ENCODE measurements at regions not wholly inside any gene's neighbourhood (a gene's known extent, or its start where the extent isn't known, plus 50 kb on each side); places are given as distances from the start of the nearest gene placed in this dataset.

DNA sequence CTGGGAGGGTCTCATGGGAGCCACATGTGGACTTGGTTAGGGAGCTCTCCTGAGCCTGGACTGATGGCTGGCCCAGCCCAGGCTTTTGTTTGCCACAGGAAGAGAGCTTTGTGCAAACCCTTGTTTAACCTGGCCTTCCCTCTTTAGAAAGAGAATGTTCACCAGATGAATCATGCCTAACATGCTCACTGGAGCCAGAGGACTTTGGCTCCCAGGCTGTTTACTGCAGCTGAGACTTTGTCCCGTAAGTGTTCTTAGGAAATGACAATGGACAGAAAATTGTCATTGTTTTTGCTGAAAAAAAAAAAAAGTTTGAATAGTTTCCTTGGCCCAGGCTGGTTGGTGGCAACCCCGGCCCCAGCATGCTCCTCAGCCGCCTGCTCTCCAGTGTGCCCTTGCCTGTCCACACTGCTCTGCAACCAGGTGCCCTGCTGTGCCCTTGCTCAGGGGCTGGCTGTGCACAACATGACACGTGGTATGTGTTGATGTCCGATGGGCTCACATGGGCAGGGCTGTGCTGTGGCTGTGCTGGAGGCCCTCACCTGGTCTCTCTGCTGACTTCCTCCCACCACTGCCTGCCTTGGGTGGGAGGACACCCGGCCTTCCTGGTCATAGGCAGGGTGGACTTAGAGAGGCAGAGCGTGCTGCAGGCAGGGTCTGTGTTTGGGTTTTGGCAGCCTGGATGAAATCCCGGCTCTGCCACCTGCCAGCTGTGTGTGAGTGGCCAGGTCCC is 215.3 kb upstream of the ZNF32 start:
- Mint-ChIP-seq H3K27ac (peak overlapping the region; percentile 26), H3K4me1 (ENCODE audit: low read depth) (peaks cover 6% of the 10 kb centered on the region), H3K9me3 (no peaks in the 10 kb centered on the region), H3K4me3 (no peak overlapping the region), H3K27me3 (no peaks in the 10 kb centered on the region), H3K36me3 (ENCODE audit: low read depth) (no peaks in the 10 kb centered on the region)
- no peak for DNase-seq

GRCh38 chr10:43863270-43863669 is 214.6 kb upstream of the ZNF32 start:
- Mint-ChIP-seq H3K9me3 (no peaks in the 10 kb centered on the region), H3K36me3 (ENCODE audit: low read depth) (no peaks in the 10 kb centered on the region), H3K4me1 (ENCODE audit: low read depth) (peaks cover 6% of the 10 kb centered on the region), H3K27ac (no peak overlapping the region), H3K27me3 (no peaks in the 10 kb centered on the region), H3K4me3 (no peak overlapping the region)
- DNase-seq = no peak

GRCh38 chr10:43862756-43863155 is 214.1 kb upstream of the ZNF32 start:
- Mint-ChIP-seq H3K9me3 (no peaks in the 10 kb centered on the region), H3K4me1 (ENCODE audit: low read depth) (peaks cover 6% of the 10 kb centered on the region), H3K36me3 (ENCODE audit: low read depth) (no peaks in the 10 kb centered on the region), H3K4me3 (no peak overlapping the region), H3K27ac (no peak overlapping the region), H3K27me3 (no peaks in the 10 kb centered on the region)
- no peak for DNase-seq

DNA sequence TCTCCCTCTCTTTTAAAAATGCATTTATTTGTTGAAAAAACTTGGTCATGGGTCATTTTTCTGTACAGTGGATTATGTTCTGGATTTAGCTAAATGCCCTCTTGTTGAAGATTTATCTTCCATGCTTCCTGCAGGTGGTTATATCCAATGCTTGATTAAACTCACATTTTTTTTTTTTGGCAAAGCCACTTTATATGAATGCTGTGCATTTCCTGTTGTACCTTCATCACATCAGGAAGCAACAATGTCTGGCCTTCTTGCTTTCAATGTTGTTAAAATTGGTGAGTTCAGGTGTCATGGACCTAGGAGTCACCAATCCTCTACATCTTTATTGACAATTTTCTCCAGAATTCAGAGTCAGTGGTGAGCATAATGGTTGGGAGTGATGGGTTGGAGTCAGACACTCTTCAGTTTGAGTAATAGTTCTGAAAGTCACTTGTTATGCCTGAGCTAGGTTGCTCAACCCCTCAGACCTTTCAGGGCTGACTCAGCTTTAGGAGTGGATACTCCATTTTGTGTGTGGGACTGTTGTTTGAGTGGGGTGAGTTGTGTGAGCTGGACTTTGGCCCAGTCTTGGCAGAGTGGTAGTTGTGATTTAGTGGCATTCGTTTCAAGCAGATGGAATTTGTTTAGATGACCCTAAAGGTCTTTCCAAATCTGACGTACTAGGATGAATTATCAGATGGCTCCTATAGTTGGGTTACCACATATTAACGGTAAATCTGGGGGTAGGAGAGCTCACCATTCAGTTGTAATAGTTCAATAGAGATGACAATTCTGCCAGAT is 213.5 kb upstream of the ZNF32 start:
- Mint-ChIP-seq H3K4me3 (no peak overlapping the region), H3K4me1 (ENCODE audit: low read depth) (peaks cover 6% of the 10 kb centered on the region), H3K36me3 (ENCODE audit: low read depth) (no peaks in the 10 kb centered on the region), H3K9me3 (no peaks in the 10 kb centered on the region), H3K27me3 (no peaks in the 10 kb centered on the region), H3K27ac (no peak overlapping the region)
- DNase-seq = no peak

- DNase-seq = no peak
- Mint-ChIP-seq H3K27ac (no peak overlapping the region), H3K4me3 (no peak overlapping the region), H3K9me3 (no peaks in the 10 kb centered on the region), H3K27me3 (no peaks in the 10 kb centered on the region), H3K36me3 (ENCODE audit: low read depth) (no peaks in the 10 kb centered on the region), H3K4me1 (ENCODE audit: low read depth) (peaks cover 6% of the 10 kb centered on the region)
Measured at GRCh38 chr10:43859016-43859525, 210.4 kb upstream of the ZNF32 start.

GRCh38 chr10:43857931-43858315 is 209.2 kb upstream of the ZNF32 start:
- no peaks in the 10 kb centered on the region for H3K9me3 Mint-ChIP-seq
- H3K36me3 Mint-ChIP-seq (ENCODE audit: low read depth) = no peaks in the 10 kb centered on the region
- H3K4me3 Mint-ChIP-seq = no peak overlapping the region
- H3K27me3 Mint-ChIP-seq = no peaks in the 10 kb centered on the region
- no peak for DNase-seq
- peaks cover 6% of the 10 kb centered on the region for H3K4me1 Mint-ChIP-seq (ENCODE audit: low read depth)
- no peak overlapping the region for H3K27ac Mint-ChIP-seq

DNA sequence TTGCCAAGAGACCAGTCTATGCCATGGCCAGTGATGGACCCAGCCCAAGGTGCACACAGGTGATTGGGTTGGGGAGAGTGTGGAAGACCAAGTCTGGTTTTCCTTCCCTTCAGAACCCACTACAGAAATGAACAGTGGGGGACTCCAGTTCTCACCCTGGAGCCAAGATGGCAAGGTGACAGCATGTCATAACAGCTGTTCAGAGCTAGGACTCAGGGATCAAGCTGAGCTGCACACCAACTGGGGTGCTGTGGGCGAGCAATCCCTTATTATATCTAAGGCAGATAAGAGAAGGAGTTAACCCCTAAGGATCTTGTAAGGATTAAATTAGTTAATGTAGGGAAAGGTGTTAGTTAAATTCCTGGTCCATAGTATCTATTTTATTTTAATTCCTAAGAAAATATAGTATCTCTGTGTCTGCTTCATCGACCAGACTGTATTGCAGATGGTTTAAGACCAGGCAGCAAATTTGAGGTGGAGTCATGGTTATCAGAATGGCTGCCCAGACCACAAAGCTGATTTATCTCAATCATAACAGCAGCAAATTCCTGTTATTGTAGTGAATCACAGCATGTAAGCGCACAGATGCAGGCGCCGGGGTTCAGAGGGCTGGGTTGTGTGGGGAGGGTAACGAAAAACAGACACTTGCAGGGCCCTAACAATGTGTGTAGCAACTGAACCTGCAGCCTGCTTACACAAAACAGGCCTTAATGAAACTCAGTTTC is 208.7 kb upstream of the ZNF32 start:
- H3K9me3 Mint-ChIP-seq = no peaks in the 10 kb centered on the region
- peaks cover 6% of the 10 kb centered on the region for H3K4me1 Mint-ChIP-seq (ENCODE audit: low read depth)
- no peak overlapping the region for H3K4me3 Mint-ChIP-seq
- H3K27me3 Mint-ChIP-seq = no peaks in the 10 kb centered on the region
- no peak for DNase-seq
- H3K27ac Mint-ChIP-seq = no peak overlapping the region
- no peaks in the 10 kb centered on the region for H3K36me3 Mint-ChIP-seq (ENCODE audit: low read depth)

- Mint-ChIP-seq H3K4me1 (ENCODE audit: low read depth) (no peaks in the 10 kb centered on the region), H3K27ac (no peak overlapping the region), H3K4me3 (no peak overlapping the region), H3K9me3 (no peaks in the 10 kb centered on the region), H3K36me3 (ENCODE audit: low read depth) (no peaks in the 10 kb centered on the region), H3K27me3 (no peaks in the 10 kb centered on the region)
- DNase-seq = no peak
Measured at GRCh38 chr10:43856299-43856698, 207.6 kb upstream of the ZNF32 start.

GRCh38 chr10:43855667-43856210 is 207.1 kb upstream of the ZNF32 start:
- H3K9me3 Mint-ChIP-seq = no peaks in the 10 kb centered on the region
- no peak for DNase-seq

DNA sequence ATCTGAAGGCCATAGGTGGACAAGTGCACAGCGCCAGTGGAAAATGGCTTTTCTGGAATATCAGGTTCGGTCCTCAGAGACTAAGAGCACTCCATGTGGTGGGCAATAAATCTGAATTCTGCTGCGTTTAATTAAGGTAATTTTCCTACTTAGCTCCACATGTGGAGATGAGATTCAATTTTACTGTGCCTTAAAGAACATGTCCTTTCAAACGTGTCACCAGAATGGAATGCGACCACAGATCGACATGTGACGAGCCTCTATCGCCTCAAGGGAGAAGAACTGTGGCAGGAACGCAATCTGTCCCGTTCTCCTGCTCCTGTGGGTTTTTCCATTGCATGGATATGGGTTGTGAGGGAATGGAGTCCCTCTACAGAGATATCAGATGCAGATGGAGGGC is 205.3 kb upstream of the ZNF32 start:
- Mint-ChIP-seq H3K27me3 (no peaks in the 10 kb centered on the region), H3K36me3 (ENCODE audit: low read depth) (no peaks in the 10 kb centered on the region), H3K4me3 (no peak overlapping the region), H3K27ac (no peak overlapping the region), H3K4me1 (ENCODE audit: low read depth) (no peaks in the 10 kb centered on the region), H3K9me3 (no peaks in the 10 kb centered on the region)
- DNase-seq = no peak

More at GRCh38 chr10:43855667-43856210, 207.1 kb upstream of the ZNF32 start:
- H3K27me3 Mint-ChIP-seq = no peaks in the 10 kb centered on the region
- H3K36me3 Mint-ChIP-seq (ENCODE audit: low read depth) = no peaks in the 10 kb centered on the region
- H3K4me1 Mint-ChIP-seq (ENCODE audit: low read depth) = no peaks in the 10 kb centered on the region
- no peak overlapping the region for H3K4me3 Mint-ChIP-seq
- no peak overlapping the region for H3K27ac Mint-ChIP-seq

- no peaks in the 10 kb centered on the region for H3K36me3 Mint-ChIP-seq (ENCODE audit: low read depth)
- H3K27me3 Mint-ChIP-seq = no peaks in the 10 kb centered on the region
- H3K9me3 Mint-ChIP-seq = no peaks in the 10 kb centered on the region
- H3K27ac Mint-ChIP-seq = no peak overlapping the region
- H3K4me1 Mint-ChIP-seq (ENCODE audit: low read depth) = no peaks in the 10 kb centered on the region
- no peak for DNase-seq
- H3K4me3 Mint-ChIP-seq = no peak overlapping the region
Measured at GRCh38 chr10:43853369-43853768, 204.7 kb upstream of the ZNF32 start.

DNA sequence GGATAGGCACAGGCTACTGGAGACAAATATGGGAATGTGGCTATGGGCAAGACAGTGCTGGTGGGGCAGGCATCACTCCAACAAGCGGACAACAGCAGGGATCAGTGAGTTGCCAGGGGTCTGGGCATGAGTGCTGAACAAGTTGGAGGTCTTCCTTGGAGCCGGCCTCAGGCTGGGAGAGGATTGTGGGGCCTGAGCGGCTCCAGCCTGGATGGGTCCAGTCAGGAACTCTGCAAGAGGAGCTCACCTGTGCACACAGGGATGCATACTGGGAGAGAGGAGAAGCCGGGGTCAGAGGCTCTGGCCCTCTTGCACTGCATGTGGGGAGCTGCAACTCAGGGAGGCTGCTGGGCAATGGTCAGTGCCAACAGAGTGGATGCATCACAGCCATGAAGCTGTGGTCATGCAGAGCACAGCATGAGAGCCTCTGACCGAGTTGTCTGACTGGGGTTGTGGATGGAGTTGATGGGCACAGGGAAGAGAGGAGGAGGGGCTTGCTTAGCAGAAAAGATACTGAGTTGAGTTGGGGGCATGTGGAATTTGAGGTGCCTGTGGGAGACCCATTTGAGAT is 204.0 kb upstream of the ZNF32 start:
- H3K36me3 Mint-ChIP-seq (ENCODE audit: low read depth) = no peaks in the 10 kb centered on the region
- H3K27me3 Mint-ChIP-seq = no peaks in the 10 kb centered on the region
- H3K27ac Mint-ChIP-seq = no peak overlapping the region
- no peak for DNase-seq
- no peaks in the 10 kb centered on the region for H3K9me3 Mint-ChIP-seq
- no peaks in the 10 kb centered on the region for H3K4me1 Mint-ChIP-seq (ENCODE audit: low read depth)
- no peak overlapping the region for H3K4me3 Mint-ChIP-seq

DNA sequence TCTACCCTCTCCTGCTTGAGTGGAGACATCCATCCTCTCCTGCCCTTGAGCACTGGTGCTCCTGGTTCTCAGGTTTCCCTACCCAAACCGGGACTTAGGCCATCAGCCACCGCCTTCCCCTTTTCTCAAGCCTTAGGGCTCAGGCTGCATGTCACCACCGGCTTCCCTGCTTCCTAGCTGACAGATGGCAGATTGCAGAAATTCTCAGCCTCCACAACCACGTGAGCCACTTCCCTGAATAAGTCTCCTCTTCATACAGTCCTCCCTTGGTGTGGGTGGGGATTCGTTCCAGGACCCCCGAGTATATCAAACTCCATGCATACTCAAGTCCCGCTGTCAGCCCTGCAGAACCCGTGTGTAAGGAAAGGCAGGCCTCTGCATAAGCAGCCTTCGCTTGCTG is 203.5 kb upstream of the ZNF32 start:
- Mint-ChIP-seq H3K27me3 (no peaks in the 10 kb centered on the region), H3K4me3 (no peak overlapping the region), H3K27ac (no peak overlapping the region), H3K36me3 (ENCODE audit: low read depth) (no peaks in the 10 kb centered on the region), H3K4me1 (ENCODE audit: low read depth) (peaks cover 2% of the 10 kb centered on the region), H3K9me3 (no peaks in the 10 kb centered on the region)
- DNase-seq = no peak

- Mint-ChIP-seq H3K27ac (no peak overlapping the region), H3K4me1 (ENCODE audit: low read depth) (peaks cover 12% of the 10 kb centered on the region), H3K9me3 (no peaks in the 10 kb centered on the region), H3K36me3 (ENCODE audit: low read depth) (no peaks in the 10 kb centered on the region), H3K27me3 (no peaks in the 10 kb centered on the region), H3K4me3 (no peak overlapping the region)
- DNase-seq = no peak
Measured at GRCh38 chr10:43851030-43851429, 202.3 kb upstream of the ZNF32 start.
